HG03378 (cell line): ENCODE measurements at regions not wholly inside any gene's neighbourhood (a gene's known extent, or its start where the extent isn't known, plus 50 kb on each side); places are given as distances from the start of the nearest gene placed in this dataset.

Experiments
- ATAC-seq: cut with Tn5 transposase; IDR thresholded peaks from one replicate; pipeline ENCODE4 v1.9.1; 2021; ENCODE audit warnings: mild to moderate bottlenecking, moderate library complexity; ENCODE audit not compliant: unreplicated experiment

DNA sequence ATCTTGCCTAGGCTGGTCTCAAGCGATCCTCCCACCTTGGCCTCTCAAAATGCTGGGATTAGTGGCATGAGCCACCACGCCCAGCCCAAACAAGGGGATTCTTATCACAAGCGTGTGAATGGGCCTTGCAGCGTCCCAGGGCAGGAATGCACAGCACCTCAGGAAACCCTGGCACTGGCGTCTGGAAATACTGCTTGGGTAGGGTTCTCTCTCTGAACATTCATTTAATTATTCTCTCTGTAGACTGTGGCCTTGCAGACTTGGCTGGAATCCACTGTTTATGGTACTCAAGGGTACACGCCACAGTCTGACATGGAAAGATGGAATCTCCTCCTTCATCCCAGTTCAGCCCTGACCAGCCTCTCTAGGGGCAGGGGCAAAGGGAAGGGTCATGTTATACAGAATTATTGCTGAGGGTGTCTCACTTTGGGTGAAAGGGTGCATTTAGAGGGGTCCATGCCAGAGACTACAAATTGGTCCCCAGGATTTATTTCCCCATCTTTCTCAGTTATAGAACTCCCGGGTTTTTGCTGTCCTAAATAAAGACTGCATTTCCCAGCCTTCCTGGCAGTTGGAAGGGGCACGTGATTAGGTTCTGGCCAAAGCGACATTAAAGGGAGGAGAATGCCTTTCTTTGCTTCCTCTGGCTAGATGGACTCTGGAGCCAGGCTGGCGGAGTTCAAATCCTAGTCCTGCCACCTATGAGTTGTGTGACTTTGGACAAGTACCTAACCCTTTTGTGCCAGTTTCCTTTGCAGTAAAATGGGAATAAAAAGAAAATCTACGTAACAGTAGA lies 147.2 kb upstream of the HAAO start:
- ATAC-seq = no peak

DNA sequence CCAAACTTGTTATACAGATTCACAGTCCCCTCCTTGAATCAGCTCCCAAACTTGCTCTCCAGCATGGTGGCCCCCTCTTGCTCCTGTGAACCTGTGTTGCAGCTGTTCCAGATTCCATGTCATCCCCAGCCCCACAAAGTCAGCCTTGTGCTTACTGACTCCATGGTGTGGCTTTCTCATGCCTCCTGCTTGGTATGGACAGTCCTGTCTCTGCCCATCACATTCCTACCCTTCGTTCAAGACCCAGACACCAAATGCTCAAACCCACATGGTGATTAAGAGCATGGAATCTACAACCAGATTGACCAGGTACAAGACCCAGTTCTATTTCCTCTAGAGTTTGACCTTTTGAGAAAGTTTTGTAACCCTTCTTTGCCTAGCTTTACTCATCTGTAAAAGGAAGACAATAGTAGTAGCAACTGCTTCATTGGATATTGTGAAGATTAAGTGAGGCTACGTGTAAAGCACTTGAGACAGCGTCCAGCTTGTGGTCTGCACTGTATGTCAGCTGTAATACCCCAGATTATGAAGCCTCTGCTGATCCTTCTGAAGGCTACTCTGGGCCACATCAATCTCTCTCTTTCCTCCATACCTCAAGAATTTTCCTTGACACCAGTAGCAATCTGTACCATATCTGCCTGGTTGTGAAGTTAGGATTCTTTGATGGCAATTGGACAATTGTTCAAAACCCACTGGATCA lies 146.4 kb upstream of the HAAO start:
- ATAC-seq = no peak

DNA sequence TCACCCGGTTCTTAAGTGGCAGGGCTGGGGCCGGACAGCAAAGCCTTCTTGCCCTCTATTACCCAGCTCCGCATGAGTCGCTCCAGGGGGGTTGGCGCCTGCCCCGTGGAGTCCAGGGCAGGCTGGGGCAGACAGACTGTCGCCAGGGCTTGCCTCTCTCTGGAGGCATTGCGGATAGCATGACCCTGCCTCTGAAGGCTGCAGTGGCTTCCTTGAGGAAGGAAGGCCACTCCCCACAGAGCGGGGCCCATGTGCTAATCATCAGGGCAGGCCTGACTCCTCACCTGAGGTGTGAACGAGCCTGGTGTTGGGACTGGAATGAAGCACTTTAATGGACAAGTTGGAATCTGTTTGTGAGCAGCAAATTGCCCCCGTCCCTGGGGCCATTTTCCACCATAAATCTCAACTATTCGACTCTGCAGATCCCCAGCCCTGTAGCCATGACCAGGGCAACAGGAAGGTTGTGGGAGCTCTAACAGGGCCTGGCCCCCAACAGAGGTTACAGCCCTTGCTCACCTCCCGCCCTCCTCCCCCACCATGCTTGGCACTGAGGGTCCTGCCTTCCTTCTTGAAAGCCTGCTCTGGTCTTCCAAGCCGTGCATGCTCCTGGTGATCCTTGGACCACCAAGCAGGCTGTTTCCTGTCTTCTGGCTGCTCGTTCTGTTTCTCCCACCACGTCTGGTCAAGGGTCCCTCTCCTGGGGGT lies 144.9 kb upstream of the HAAO start:
- ATAC-seq = no peak

DNA sequence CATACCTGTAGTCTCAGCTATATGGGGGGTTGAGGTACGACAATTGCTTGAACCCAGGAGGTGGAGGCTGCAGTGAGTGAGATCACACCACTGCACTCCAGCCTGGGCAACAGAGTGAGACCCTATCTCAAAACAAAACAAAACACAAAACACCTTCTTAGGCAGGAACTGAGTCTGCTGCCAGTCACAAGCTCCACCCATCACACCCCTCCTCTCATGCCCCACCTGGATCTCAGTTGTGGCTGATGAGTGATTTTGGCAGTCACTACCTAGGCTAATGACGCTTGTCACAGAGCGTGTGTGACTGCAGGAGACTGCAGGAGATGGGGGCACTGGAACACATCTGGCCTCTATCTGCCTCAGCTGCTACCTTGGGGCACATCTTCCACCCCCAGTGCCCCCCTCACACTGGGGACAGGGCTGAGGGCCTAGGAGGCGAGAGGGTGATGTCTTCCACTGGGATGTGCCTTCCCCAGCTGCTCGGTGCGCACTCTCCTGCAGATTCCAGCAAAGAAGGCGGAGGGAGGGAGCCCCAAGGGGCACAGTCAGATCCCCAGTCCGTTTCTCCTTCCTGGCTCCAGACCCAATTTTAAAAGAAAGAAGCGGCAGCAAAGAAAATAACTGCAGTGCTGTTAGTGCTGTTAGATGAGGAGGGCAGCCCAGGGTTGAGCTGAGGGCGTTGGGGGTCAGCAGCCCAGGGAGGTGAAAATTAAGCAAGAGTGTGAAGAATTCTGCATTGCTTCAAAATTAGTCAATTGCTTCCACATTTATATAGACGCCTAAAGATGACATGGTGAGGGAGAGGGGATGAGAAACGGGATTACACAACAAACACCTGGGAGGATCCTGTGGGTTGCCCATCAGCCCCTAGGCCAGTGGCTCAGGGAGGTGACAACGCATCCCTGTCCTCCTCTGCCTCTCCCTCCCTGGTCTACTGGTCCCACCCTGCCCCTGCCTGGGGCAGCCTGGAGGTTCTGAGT lies 143.6 kb upstream of the HAAO start:
- no peak for ATAC-seq

DNA sequence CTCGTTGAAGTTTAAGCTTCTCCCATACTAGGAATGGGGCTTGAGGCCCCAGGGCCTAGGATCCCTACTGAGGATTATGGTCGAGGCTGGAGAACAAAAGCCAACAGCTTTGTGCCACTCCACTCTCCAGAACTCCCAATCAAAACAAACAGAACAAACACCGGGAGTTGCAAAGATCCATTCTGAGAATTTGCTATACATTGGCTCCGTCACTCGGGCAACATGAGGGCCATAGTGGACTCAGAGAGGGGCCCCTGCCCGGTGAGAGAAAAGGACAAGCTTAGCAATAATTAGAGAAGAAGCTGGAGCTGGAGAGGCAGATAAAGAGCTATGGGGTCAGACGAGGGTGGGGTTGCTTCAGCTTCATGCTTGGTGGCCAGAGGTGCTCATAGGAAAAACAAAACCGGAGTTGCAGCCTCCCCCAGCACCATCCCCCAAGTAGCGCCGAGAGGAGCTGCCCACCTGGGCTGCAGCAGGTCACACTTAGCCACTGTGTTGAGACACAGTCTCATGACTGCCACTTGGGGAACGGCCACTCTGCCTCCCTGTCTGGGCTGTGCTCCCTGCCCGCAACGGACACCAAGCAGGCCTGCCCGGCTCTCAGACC lies 142.3 kb upstream of the HAAO start:
- ATAC-seq = no peak

DNA sequence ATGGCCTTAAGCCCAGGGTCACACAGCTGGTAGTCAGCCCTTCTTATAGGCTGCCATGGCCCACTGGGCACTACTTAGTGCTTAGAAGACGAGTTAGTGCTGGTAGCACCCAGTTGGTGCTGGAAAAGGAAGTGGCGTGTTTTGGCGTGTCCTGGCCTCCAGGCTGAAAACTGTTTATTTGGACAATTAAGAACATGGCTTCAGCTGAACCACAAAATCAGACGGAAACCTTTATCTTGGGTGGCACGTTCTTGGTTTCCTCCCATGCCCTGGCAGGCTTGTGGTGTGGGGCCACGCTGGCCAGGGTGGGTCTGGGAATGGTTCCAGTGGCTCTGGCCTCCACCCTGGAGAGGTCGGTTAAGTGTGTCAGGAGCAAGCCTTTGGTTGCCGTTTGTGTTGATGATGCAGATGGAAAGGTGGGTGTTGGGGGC lies 141.5 kb upstream of the HAAO start:
- ATAC-seq = no peak

DNA sequence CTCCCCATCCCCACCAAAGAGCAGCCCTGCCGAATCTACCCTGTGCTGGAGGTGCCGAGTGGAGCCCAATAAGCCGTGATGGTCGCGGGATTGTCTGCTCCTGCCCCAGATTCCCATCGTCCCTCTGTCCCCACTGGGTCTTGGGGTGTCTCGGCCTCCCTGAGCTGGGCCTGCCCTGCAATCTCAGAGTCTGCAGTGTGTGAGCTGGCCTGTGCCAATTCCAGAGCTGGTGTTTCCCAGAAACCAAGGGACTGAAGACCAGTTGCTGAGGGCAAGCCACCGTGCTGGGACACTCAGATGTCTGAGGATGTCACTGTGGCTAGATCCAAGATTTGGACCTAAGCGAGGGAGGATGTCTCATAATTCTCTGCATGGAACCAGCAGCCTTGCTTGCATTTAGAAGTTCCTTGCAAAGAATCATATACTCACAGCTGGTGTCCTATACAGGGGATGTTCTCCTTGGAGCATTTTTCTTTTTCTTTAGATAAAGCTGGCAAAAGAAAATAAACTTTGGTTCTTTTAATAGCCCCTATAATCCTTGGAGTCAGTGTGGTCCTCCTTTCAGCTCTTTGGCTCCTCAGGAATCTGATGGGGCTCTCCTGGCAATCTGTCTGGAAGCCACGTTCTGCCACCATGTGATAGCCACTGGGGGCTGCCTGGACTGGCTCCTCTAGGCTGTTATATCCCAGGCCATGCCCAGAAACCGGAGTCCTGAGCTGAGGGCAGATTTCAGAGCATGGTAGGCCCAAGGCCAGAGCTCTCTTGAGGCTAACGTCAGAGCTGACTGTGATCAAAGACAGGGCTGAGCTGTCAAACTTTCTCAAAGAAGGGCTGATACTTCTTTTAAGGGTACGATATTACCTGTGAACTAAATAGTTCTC lies 140.1 kb upstream of the HAAO start:
- ATAC-seq = no peak

DNA sequence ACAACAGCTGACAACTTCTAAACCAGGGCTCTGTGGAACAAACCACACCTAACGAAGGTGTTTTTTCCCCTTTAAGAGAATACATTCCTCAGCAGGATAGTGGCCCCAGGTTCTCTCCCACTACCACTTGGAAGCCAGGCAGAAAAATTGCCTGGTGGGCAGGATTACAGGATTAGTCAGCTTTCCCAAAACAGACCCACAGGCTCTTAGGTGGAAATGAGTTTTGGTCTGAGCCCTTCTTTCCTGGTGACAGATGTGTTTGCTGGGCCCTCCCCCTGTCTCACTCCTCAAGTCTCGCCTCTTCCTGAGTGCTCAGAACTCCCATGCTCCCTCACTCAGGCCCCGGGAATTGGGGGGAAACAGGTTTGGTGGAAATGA lies 139.4 kb upstream of the HAAO start:
- no peak for ATAC-seq

DNA sequence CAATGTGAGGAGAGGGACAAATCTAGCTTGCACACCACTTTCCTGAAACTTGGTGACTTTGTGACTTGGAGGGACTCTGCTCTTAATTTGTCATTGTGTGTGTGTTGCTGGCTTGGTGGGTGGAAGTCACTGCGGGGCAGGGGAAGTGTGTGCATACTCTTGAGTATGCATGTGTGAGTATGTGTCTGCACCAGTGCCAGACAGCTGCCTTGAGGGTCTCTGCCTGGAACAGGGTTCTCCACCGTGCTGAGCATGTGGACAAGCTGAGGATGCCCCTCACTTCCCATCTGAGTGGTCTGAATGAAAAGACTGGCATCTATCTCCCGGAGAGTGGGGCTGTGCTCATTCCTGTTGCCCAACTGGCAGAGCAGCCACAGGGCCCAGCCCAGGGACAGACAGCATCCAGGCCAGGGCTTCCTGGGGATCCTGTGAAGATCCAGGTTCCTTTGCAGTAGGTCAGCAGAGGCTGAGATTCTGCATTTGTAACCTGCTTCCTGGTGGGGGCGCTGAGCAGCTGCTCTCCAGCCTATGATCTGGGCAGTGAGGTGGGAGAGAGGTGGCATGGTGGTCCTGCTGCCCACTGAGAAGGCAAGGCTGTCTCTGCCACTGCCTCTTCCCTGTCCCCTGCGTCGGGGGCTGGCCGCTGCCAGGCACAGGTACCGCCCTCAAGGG lies 138.9 kb upstream of the HAAO start:
- ATAC-seq = no peak

DNA sequence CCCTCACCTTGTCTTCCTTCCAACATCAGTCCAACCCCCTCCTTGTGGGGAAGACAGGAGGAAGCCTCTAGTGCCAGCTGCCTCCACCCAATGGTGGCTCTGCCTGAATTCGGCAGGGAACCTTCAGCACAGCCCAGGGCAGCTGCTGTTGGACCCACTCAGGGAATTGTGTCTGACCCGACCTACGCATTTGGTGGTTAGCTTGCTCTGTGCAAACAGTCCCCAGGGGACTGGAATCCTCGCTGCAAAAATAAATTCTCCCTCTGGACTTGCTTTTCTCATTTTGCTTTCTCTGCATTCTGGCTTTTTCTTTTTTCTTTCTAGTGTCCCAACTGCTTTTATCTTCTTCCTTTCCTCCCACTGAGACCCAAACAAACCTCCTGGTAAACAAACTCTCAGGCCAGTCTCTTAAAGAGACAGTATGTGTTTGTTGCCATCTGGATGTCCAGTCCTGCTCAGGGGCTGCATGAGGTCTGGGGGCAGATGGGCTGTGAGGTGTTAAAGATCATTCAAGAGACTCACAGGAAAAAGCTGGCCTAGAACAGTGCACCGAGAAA lies 137.7 kb upstream of the HAAO start:
- ATAC-seq = no peak

DNA sequence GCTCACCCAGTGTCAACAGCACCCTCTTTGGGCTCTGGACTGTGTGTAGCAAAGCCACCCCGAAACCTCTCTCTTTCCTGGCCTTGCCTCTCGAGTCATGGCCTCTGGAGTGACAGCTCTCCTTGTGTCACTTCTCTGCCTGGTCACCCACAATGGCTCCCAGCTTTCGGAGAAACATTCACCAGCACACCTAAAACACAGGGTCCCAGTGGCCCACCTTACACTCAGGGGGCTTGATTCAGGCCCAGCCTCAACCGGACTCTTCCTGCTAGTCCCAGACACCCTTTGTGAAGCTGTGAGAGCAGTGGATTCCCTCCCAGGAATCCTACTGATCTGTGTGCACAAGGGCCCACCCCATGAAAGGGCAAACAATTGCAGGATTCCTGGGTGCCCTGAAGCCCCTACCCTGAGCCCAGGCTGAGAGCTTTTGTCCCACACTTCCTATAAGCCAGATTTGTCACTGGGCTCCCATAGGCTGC lies 137.2 kb upstream of the HAAO start:
- ATAC-seq = no peak

DNA sequence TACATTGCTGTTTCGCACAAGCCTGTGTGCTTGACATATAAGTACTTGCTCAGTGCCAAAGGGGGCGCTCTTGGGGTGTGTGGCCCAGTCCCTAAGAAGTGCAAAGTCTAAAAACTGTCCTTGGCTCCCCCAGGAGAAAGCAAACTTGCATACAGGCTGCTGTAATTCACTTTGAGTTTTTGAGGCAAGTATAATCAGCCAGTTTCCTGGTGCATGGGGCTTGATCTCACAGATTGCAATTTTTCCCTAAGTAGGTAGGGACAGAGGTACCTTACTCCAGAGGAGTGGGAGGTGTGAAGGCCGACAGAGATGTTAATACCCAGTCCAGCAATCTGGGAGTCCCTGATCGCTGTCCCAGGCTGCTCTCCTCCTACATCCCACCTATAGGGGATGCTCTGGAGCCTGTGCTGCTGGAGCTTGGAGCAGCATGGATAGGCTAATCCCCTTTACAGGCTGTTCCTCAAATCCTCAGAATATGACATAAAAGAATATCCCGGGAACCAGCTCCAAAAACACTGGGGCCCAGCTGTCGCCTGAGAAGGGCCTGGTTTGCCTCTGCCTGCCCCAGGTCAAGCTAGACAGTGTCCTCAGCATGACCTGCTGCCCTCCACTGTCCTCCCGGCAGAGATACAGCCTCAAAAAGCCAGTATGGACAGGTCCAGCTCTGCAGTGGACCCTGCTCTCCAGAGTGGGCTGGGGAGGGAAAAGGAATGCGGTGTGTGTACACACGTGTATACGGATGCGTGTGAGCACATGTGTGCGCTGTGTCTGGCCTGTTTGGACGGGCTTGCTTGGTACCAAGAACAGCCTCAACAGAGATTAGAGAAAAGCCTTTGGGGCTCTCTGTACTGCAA lies 136.5 kb upstream of the HAAO start:
- ATAC-seq = no peak

DNA sequence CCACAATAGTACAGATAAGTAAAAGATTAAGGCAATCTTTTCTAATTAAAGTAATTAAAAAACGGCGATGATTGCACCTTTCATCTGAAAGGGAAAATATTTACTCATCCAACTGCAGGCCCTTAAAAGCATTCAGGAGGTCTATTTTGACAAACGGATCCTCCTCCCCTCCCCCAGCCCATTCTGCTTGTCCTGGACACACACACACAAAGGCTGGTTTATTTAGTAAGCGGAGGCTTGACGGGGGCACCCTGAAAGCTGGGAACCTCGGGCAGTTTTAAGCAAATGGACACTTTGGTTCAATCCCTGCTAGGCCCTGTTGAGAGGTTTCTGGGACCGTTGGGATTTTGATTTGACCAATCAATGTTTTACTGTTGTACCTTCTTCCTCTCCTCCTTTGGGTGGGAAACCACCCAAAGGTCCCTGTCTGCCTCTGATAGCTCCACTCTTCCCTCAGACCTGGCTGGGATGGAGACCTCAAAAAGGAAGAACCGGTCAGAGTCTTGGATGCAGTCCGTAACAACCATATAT lies 135.8 kb upstream of the HAAO start:
- no peak for ATAC-seq

DNA sequence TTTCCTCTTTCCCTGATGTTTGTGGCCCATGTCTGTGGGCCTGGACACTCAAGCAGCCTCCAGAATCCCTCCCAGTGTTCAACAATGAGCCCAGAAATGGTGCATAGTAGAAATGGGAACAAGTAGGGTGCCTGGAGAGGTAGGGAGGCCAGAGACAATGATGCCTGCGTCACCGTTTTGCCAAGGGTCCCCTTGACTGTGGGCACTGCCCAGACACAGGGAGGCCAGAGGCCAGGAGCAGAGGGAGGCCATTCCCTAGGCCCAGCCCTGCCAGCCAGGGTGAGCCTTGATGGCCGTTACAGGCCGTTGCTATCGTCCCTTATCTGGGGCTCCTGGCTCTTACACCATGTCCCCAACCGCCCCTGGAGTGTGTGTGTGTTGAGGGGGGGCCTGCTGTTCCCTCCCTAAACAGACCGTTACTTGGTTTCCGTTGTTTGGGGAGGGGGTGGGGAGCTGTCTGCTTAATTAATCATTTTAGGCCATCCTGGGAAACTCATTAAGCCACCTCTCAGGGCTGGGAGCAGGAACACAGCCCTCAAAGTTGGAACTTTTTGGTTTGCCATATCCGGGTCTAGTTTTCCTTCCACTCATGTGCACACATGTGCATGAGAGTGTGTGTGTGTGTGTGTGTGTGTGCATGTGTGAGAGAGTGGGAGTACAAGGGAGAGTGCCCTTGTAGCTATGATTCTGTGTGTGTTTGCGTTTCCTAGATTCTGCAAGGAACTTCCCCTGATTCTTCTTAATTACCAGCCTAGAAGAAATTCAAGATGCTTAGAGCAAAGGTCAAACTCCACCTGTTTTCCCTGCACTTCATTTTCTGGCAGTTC lies 135.2 kb upstream of the HAAO start:
- ATAC-seq = no peak

DNA sequence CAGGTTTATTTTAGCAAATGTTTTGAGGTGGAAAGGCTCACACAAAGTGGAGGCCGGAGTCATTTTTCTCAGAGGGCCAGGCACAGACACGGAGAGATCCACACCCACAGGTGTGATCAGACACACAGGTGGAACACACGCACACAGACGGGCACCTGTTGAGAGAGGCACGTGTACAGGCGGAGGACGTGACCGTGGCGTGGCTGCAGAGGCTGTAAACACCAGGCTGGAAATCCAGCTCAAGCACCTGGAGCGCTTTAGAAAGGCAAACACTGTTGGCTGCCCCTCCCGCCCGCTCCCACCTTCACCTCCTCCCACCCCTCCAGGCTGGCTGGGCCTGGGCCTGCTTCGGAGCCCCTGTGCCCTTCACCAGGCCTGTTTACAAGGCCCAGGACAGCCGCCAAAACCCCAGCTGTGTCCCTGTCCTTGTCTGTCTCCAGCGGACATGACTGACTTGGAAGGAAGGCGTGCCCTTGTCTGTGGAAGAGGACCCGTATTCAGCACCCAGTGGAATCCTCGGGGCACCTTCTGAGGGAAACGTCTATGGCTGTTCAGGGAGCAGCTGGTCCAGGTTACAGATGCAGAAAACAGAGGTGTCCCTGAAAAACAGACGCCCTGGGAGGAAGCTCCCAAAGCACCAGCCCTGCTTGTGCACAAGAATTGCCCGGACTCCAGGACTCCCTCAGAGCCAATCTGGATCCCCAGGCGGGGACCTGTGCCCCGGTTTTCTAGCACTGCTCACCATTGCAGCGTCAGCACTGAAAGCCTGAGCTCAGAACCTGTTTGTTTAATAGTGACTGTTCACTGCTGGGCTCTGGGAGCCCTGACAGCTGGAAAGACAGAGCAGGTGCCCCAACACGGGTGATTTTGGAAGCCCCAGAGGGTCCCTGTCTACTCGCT lies 134.3 kb upstream of the HAAO start:
- ATAC-seq = no peak
